Suppressor macrophage treated with lipopolysaccharide for 4 hours (primary cell): ENCODE measurements at regions not wholly inside any gene's neighbourhood (a gene's known extent, or its start where the extent isn't known, plus 50 kb on each side); places are given as distances from the start of the nearest gene placed in this dataset.
"Not testable (repeated sequence)": the region's sequence is repeated elsewhere in the genome, so short reads cannot be mapped to it uniquely, and the experiment has no call there.

ENCODE experiments used
- DNase-seq: peaks from one replicate; pipeline ENCODE4 v3.0.0-alpha.2; 2020

DNA sequence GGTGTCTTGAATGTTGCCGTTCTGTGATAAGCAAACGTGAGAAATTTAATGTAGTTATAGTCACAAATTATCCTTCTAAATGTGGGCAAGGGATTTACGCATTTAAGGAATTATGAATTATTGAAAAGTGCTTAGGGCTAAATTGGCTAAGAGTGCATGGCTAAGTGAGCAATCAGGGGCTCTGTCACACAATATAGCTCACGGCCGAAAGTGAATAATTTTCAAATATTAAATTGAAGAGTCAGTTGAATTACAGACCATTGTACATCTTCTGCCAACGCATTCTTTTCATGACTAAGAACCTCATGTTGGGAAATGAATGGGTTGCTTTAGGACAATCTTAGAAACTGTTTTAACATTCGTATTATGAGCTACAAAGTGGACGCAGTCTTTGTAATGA, 1832.9 kb upstream of the LRRTM1 start:
- no peak for DNase-seq

- DNase-seq, result no peak
These were observed 1823.5 kb upstream of the LRRTM1 start for GRCh38 chr2:82128051-82128450.

DNA sequence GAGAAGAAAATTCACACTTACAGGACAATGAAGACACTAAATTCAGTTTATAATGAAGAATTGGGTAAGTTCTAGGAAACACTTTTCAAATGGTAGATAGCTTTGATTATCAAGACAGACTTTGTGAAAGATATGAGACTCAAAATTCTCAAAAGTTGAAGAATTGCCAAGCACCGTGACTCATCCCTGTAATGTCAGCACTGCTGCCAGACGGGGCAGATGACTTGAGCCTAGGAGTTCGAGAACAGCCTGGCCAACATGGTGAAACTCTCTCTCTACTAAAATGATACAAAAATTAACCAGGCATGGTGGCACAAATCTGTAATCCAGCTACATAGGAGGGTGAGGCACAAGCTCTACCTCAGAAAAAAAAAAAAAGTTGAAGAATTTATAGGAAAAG, 1820.1 kb upstream of the LRRTM1 start:
- no peak for DNase-seq

- no peak for DNase-seq
These were observed 1816.1 kb upstream of the LRRTM1 start for GRCh38 chr2:82120654-82121053.

DNA sequence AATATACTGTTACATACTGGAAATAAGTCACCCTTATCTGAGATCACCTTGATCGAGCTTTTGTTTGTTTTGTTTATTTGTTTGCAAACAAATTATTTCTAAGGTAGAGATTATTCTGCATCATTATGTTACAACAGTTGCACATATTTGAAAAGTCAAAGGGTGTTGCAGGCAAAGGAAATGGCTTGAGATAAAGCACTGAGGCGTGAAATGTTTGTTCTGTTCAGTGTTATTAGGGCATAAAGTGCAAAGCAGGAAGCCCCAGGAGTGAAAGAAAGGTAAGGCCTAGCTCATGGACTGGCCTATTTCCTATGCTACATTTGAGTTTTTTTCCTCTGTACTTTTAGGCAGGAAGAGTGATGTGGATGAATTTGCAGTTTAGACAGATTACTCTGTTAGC, 1815.6 kb upstream of the LRRTM1 start:
- no peak for DNase-seq

DNA sequence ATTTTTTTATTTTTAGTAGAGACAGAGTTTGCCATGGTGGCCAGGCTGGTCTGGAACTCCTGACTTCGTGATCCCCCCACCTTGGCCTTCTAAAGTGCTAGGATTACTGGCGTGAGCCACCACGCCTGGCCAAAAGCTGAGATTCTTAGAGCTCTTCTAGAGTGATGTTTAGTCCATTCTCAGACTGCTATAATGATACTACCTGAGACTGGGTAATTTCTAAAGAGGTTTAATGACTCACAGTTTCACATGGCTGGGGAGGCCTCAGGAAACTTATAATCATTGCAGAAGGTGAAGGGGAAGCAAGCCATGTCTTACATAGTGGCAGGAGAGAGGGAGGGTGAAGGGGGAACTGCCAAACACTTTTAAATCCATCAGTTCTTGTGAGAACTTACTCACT, 1804.9 kb upstream of the LRRTM1 start:
- DNase-seq, result no peak

GRCh38 chr2:82098617-82099016, 1794.1 kb upstream of the LRRTM1 start:
- no peak for DNase-seq

- DNase-seq, result no peak
These were observed 1785.0 kb upstream of the LRRTM1 start for GRCh38 chr2:82089518-82089917.

DNA sequence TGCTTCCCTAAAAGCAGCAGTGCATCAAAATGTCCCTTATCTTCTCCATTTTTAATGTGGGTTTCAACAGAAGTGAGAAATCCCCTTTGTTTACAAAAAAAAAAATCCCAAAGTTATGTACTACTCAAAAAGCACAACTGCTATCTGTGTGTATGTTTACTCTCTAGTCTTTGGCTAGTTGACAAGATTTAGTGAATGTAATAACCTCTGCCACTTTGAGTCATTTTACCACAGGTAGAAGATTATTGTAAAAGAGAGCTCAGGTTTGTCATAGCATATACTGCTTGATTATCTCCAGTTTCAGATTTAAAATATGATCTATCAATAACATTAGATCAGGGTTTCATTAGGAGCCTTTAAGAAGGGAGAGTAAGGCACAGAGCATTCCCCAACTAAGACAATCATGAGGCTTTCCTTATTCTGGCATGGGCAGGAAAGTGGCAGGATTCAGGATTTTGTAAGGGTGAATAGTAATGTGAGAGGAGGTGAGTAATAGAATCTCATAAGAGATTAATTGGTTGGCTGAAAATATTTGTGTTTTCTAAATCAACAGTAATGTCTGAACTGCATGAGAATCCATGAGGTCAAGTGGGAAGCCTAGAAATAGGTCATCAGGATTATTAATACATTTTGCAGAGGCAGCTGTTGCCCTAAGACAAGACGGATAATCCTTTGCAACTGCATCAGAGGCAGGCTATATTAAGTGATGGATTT, 1780.3 kb upstream of the LRRTM1 start:
- no peak for DNase-seq

GRCh38 chr2:82075875-82076274, 1771.3 kb upstream of the LRRTM1 start:
- no peak for DNase-seq

GRCh38 chr2:82062463-82062862, 1757.9 kb upstream of the LRRTM1 start:
- no peak for DNase-seq

DNA sequence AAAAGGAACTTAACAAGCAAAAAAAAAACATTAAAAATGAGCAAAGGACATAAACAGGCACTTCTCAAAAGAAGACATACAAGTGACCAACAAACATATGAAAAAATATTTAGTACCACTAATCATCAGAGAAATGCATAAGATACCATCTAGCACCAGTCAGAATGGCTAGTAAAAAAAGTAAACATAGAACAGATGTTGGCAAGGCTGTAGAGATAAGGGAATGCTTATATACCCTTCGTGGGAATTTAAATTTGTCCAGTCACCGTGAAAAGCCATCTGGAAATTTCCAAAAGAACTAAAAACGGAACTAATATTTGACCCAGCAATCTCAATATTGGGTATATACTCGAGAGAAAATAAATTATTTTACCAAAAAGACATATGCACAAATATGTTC, 1751.3 kb upstream of the LRRTM1 start:
- DNase-seq, result no peak

- no peak for DNase-seq
These were observed 1739.3 kb upstream of the LRRTM1 start for GRCh38 chr2:82043867-82044266.

- no peak for DNase-seq
These were observed 1723.5 kb upstream of the LRRTM1 start for GRCh38 chr2:82027921-82028615.

DNA sequence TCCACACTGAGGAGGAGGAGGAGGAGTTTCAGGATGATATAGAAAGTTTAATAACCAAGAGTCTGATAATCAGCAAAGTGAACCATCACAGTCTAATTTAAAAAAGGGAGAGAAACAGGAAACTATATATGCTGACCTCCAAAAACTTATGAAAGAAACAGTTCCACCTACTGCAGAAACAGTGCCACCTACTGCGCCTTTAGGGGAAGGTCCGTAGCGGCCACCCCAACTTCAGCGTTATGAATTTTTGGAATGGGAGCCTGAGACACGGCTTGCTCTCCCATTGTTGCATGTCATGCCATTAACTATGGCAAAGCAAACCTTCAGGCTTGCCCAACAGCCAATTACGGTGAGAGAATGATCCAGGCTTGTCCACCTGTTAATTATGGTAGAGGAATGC, 1719.2 kb upstream of the LRRTM1 start:
- DNase-seq, result no peak

- DNase-seq, result no peak
These were observed 1709.1 kb upstream of the LRRTM1 start for GRCh38 chr2:82013641-82014040.

- no peak for DNase-seq
These were observed 1702.6 kb upstream of the LRRTM1 start for GRCh38 chr2:82007071-82007664.

- DNase-seq, result not testable (repeated sequence)
These were observed 1701.3 kb upstream of the LRRTM1 start for GRCh38 chr2:82005889-82006288.

- DNase-seq, result no peak
These were observed 1697.1 kb upstream of the LRRTM1 start for GRCh38 chr2:82001614-82002013.

DNA sequence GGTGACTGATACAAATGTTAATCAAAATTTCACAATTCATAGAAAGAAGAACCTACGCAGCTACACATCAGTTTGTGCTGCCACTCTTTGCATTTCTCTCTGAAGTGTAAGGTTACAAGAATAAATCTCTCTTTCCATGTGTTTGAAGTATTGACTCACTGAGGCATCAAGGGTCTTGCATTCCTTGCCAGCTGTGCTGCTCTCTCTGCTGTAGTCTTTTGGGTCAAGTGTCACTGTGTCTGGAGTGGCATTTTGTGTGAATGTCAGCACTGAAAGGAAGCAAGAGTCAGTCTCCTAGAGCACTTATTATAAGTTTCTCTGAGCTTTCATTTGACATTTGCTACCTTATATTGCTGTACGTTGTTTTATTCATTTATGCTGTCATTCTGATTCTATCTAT, 1696.1 kb upstream of the LRRTM1 start:
- no peak for DNase-seq

GRCh38 chr2:81996332-81996731, 1691.8 kb upstream of the LRRTM1 start:
- no peak for DNase-seq

GRCh38 chr2:81991282-81991681, 1686.7 kb upstream of the LRRTM1 start:
- DNase-seq, result no peak

- DNase-seq, result no peak
These were observed 1682.8 kb upstream of the LRRTM1 start for GRCh38 chr2:81987370-81987769.

DNA sequence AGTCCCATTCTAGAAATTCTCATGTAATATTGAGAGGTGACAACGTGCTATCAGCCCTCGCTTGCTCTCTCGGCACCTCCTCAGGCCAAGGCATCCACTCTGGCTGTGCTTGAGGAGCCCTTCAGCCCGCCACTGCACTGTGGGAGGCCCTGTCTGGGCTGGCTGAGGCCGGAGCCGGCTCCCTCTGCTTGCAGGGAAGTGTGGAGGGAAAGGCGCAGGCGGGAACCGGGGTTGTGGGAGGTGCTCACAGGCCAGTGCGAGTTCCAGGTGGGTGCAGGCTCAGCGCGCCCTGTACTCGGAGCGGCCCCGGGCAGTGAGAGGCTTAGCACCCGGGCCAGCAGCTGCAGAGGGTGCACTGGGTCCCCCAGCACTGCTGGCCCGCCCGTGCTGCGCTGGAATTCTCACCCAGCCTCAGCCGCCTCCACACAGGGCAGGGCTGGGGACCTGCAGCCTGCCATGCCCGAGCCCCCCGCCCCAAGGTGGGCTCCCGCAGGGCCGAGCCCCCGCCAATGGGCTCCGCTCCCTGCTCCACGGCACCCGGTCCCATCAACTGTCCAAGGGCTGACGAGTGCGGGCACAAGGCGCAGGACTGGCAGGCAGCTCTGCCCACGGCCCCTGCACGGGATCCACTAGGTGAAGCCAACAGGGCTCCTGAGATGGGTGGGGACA, 1680.6 kb upstream of the LRRTM1 start:
- no peak for DNase-seq
